ENCODE measurements at regions not wholly inside any gene's neighbourhood (a gene's known extent, or its start where the extent isn't known, plus 50 kb on each side); places are given as distances from the start of the nearest gene placed in this dataset.

DNA sequence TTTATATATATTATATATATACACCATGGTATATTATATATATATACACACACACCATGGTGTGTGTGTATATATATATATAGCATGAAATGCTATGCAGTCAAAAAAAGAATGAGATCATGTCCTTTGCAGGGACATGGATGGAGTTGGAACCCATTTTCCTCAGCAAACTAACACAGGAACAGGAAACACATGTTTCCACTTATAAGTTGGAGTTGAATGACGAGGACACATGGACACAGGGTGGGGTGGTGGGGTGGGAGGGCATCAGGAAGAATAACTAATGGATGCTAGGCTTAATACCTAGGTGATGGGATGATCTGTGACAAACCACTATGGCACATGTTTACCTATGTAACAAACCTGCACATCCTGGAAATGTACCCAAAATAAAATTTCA lies 293.6 kb upstream of the NDST3 start:
- TF ChIP-seq, protein P1, sequence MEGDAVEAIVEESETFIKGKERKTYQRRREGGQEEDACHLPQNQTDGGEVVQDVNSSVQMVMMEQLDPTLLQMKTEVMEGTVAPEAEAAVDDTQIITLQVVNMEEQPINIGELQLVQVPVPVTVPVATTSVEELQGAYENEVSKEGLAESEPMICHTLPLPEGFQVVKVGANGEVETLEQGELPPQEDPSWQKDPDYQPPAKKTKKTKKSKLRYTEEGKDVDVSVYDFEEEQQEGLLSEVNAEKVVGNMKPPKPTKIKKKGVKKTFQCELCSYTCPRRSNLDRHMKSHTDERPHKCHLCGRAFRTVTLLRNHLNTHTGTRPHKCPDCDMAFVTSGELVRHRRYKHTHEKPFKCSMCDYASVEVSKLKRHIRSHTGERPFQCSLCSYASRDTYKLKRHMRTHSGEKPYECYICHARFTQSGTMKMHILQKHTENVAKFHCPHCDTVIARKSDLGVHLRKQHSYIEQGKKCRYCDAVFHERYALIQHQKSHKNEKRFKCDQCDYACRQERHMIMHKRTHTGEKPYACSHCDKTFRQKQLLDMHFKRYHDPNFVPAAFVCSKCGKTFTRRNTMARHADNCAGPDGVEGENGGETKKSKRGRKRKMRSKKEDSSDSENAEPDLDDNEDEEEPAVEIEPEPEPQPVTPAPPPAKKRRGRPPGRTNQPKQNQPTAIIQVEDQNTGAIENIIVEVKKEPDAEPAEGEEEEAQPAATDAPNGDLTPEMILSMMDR (conservative IDR thresholded peaks at IDR 0.05; ENCODE audit: low read depth, low read length) = no peak
- TF ChIP-seq EZH2phosphoT487 (IDR thresholded peaks at IDR 0.05; ENCODE audit: borderline replicate concordance, low read length) (no peak), EZH2 (IDR thresholded peaks at IDR 0.05; ENCODE audit: low read length, unreplicated experiment) (no peak)

Measured in PC-3 (cell line).